Esophagus muscularis mucosa (tissue), 4 donors: ENCODE measurements at regions not wholly inside any gene's neighbourhood (a gene's known extent, or its start where the extent isn't known, plus 50 kb on each side); places are given as distances from the start of the nearest gene placed in this dataset.

ENCODE experiments used
- DNase-seq: peaks from one replicate; pipeline ENCODE4 v3.0.0-alpha.2; 2017; ENCODE audit errors: extremely low spot score
- H3K27ac ChIP-seq, 4 donors: fragments of 200-600 bp; sonication (generic); replicated peaks in 1 of 4; 1 replicate in 3 of 4; 2 replicates in 1 of 4; pipeline ENCODE4 v1.5.1; 2016 to 2019; ENCODE audit warnings: mild to moderate bottlenecking in 1 of 4
- H3K27me3 ChIP-seq, 4 donors: fragments of 200-600 bp; sonication (generic); one replicate each; pipeline versions ENCODE4 v1.5.1 to v1.6.0; 2016 to 2019
- H3K36me3 ChIP-seq, 4 donors: fragments of 200-600 bp; sonication (generic); one replicate each; pipeline ENCODE4 v1.5.1; 2016 to 2019
- H3K4me1 ChIP-seq, 4 donors: fragments of 200-600 bp; sonication (generic); one replicate each; pipeline ENCODE4 v1.5.1; 2016 to 2019
- H3K4me3 ChIP-seq, 4 donors: fragments of 200-600 bp; sonication (generic); 1 replicate in 2 of 4; 2 replicates in 2 of 4; pipeline ENCODE4 v1.5.1; 2016 to 2019; ENCODE audit warnings: mild to moderate bottlenecking in 4 of 4, moderate library complexity in 1 of 4
- H3K9me3 ChIP-seq, 4 donors: fragments of 200-600 bp; sonication (generic); 1 replicate in 3 of 4; 2 replicates in 1 of 4; pipeline ENCODE4 v1.5.1; 2016 to 2019
- EP300 ChIP-seq: sonication (generic); formaldehyde crosslinking; IDR thresholded peaks from one replicate; pipeline ENCODE4 v1.6.1; 2017; ENCODE audit warnings: antibody characterized with exemption
- POLR2A ChIP-seq: fragments of 450-650 bp; IDR thresholded peaks from one replicate; pipeline ENCODE4 v1.6.1; 2017; ENCODE audit warnings: antibody characterized with exemption, moderate library complexity, mild to moderate bottlenecking, low read depth
- POLR2AphosphoS5 ChIP-seq, 2 donors: sonication (generic); formaldehyde crosslinking; IDR thresholded peaks; one replicate each; pipeline ENCODE4 v1.6.1; 2017; ENCODE audit warnings: antibody characterized with exemption in 2 of 2
- WGBS: methylation state at CpG from one replicate; pipeline ENCODE4 v1.1.5; 2018; 5-methylcytosine and 5-hydroxymethylcytosine counted together
- intact Hi-C: fragments of 100-400 bp; cut with DNase I; formaldehyde crosslinking; loops from one replicate; pipeline ENCODE4 v1.15.1; 2023
- TF ChIP-seq, protein P1 (sequence below), 3 experiments: fragments of 200-600 bp in 2 of 3; fragments of 450-650 bp in 1 of 3; sonication (generic) in 2 of 3; IDR thresholded peaks; one replicate each; pipeline ENCODE4 v1.5.1; 2017 to 2019; ENCODE audit warnings: antibody characterized with exemption in 3 of 3, mild to moderate bottlenecking in 2 of 3, moderate library complexity in 1 of 3

DNA sequence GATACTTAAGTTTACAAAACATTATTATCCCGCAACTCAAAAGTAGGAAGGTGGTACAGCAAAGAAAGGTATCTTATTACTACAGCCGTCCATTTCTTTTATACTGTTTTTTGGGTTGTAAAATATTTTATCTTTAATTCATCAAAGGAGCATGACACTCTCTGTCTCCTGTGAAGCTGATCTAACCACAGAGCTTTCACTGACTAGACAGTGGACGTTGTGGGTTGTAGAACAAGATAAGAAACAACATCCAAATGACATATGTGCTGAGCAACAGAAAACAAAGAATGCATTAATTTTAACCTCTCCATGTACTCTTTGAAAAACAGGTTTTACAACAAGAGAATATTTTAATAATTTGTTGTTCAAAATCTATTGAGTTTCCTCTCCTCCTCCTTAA is 195.9 kb upstream of the FBXO33 start:
- Histone ChIP-seq H3K36me3 (no peaks in the 10 kb centered on the region), H3K27ac (no peak overlapping the region), H3K27me3 (no peaks in the 10 kb centered on the region), H3K4me3 (no peak overlapping the region), H3K9me3 (peaks cover 0 to 6% (median 0%) of the 10 kb centered on the region in 4 donors), H3K4me1 (no peaks in the 10 kb centered on the region)
- WGBS, result 74% methylated on average over 3 of the region's 3 CpGs
- intact Hi-C loops, result no loop called here
- DNase-seq, result no peak
- TF ChIP-seq POLR2A, result no peak
- TF ChIP-seq POLR2AphosphoS5 (IDR thresholded peaks at IDR 0.05), result no peak
- TF ChIP-seq, protein P1, sequence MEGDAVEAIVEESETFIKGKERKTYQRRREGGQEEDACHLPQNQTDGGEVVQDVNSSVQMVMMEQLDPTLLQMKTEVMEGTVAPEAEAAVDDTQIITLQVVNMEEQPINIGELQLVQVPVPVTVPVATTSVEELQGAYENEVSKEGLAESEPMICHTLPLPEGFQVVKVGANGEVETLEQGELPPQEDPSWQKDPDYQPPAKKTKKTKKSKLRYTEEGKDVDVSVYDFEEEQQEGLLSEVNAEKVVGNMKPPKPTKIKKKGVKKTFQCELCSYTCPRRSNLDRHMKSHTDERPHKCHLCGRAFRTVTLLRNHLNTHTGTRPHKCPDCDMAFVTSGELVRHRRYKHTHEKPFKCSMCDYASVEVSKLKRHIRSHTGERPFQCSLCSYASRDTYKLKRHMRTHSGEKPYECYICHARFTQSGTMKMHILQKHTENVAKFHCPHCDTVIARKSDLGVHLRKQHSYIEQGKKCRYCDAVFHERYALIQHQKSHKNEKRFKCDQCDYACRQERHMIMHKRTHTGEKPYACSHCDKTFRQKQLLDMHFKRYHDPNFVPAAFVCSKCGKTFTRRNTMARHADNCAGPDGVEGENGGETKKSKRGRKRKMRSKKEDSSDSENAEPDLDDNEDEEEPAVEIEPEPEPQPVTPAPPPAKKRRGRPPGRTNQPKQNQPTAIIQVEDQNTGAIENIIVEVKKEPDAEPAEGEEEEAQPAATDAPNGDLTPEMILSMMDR (IDR thresholded peaks at IDR 0.05), result no peak
- TF ChIP-seq EP300, result no peak

DNA sequence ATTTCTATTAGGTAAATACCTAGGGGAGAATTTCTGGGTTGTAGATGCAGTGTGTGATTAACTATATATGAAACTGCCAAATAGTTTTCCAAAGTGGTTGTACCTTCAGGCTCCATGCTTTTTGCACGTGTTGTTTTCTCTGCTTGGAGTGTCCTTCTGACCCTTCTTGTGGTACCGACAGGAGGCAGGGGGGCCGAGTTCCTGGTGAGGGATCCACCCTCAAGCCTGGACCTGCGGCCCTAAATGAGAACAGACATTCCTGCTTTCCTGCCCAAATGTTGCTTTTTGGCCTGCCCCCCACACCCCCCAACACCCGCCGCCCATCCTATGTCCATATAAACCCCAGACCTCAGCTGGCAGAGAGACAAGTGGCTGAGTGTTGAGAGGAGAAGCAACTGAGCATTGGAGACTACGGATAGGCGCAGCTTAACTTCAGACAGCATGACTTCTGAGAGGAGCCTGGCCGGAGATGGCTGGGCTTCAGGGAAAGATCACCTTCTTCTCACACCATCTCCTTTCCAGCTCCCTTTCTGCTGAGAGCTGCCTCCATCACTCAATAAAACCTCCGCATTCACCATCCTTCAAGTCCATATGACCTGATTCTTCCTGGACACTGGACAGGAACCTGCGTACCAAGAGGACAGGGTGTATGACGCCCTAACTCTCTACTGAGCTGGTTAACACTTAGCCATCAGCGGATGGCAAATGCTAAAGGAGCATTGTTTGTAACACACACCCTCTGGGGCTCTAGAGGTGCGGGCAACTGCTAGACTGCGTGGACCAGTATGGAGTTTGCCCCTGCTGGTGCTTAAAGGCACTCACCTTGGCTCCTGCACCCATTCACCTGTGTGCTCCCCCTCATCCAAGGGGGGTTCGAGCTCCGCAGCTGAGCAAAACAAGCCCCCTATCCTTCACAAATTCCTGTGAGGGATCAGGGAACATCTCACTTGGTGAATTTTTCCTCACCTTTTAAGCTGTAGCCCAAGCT is 194.7 kb upstream of the FBXO33 start:
- peaks cover 0 to 10% (median 3%) of the 10 kb centered on the region in 4 donors for H3K9me3 ChIP-seq
- no peaks in the 10 kb centered on the region for H3K4me1 ChIP-seq
- H3K27me3 ChIP-seq, result no peaks in the 10 kb centered on the region
- TF ChIP-seq POLR2AphosphoS5 (IDR thresholded peaks at IDR 0.05) (no peak), POLR2A (no peak), EP300 (no peak)
- TF ChIP-seq, protein P1 (IDR thresholded peaks at IDR 0.05), result no peak
- no peak overlapping the region for H3K27ac ChIP-seq
- no peak for DNase-seq
- no peaks in the 10 kb centered on the region for H3K36me3 ChIP-seq
- intact Hi-C loops, result no loop called here
- 92% methylated on average over 17 of the region's 17 CpGs for WGBS
- no peak overlapping the region for H3K4me3 ChIP-seq

DNA sequence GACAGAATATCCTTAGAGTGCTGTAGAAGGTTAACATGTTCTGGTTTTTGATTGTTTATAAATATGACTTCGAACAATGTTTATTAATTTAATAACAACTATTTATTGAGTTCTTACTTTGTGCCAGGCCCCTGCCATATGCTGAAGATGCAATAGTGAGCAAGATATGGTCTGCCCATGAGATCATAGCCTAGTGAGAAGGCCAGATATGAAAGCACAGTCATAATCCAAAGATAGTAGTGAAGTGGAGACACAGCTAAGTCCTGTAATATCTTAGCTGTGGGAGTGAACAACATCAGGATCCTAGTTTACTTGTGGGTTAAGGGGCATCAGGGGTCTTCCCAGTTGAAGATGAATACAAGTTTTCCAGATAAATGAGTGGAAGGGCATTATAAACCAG is 189.4 kb upstream of the FBXO33 start:
- 81% methylated on average over 1 of the region's 1 CpG for WGBS
- Histone ChIP-seq H3K36me3 (no peaks in the 10 kb centered on the region), H3K27me3 (no peaks in the 10 kb centered on the region), H3K4me1 (no peaks in the 10 kb centered on the region), H3K9me3 (peaks cover 0 to 13% (median 3%) of the 10 kb centered on the region in 4 donors), H3K4me3 (no peak overlapping the region), H3K27ac (no peak overlapping the region)
- TF ChIP-seq POLR2A, result no peak
- TF ChIP-seq POLR2AphosphoS5 (IDR thresholded peaks at IDR 0.05), result no peak
- TF ChIP-seq, protein P1 (IDR thresholded peaks at IDR 0.05), result no peak
- TF ChIP-seq EP300, result no peak
- no peak for DNase-seq
- intact Hi-C loops, result no loop called here

DNA sequence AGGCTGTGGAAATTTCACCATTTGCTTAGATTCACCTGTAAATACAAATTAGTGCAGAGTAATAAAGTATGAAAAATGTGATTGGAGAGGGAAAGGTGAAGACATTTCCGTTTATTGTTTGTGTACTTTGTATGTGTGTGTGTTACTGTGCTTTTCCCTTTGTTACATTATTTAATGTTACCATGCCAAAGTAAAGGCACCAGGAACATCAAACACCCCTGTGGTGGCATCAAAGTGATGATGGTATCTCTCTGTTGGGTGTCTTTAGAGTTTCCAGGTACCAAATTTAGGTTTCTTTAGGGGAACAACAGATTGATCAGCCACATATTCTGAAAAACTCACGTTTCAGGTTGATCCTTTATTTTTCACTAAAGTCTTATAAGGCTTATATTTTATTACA is 189.0 kb upstream of the FBXO33 start:
- H3K36me3 ChIP-seq, result no peaks in the 10 kb centered on the region
- TF ChIP-seq, protein P1 (IDR thresholded peaks at IDR 0.05), result no peak
- TF ChIP-seq POLR2A (no peak), EP300 (no peak), POLR2AphosphoS5 (IDR thresholded peaks at IDR 0.05) (no peak)
- intact Hi-C loops, result no loop called here
- H3K4me1 ChIP-seq, result no peaks in the 10 kb centered on the region
- H3K4me3 ChIP-seq, result no peak overlapping the region
- peaks cover 0 to 8% (median 3%) of the 10 kb centered on the region in 4 donors for H3K9me3 ChIP-seq
- no peak overlapping the region for H3K27ac ChIP-seq
- no peaks in the 10 kb centered on the region for H3K27me3 ChIP-seq
- 62% methylated on average over 2 of the region's 2 CpGs for WGBS
- DNase-seq, result no peak
